HepG2 (cell line): ENCODE measurements at regions not wholly inside any gene's neighbourhood (a gene's known extent, or its start where the extent isn't known, plus 50 kb on each side); places are given as distances from the start of the nearest gene placed in this dataset.
A peak's percentile ranks its signal among the peaks of the same experiment; 100 is the strongest.

Experiments
- ATAC-seq: fragments of 200-7000 bp; cut with Tn5 transposase; 3 replicates; pipeline ENCODE4 v1.9.1; 2020; ENCODE audit warnings: mild to moderate bottlenecking, moderate library complexity
- BruUV-seq: library from RNA; stranded (reverse); fragments of 400-500 nt; replicated peaks from 2 replicates; lab custom pipeline; 2021; lab: Mats Ljungman, UMichigan
- CTCF ChIA-PET: fragments of 300-600 bp; formaldehyde crosslinking; extraction: SDS; loops from one replicate; lab custom pipeline; 2021; ENCODE audit warnings: low total read pairs, inconsistent platforms, low intra/inter-chr PET ratio; lab: Yijun Ruan, JAX
- POLR2A ChIA-PET: fragments of 350-600 bp; sonication (Branson Sonifier 250); formaldehyde crosslinking; loops from one replicate; lab custom pipeline; 2020; ENCODE audit warnings: antibody characterized with exemption, inconsistent platforms; lab: Yijun Ruan, JAX
- DNase-seq: peaks from one replicate; pipeline ENCODE4 v3.0.0-alpha.2; 2015; ENCODE audit warnings: low spot score
- FAIRE-seq: peaks from 3 replicates; lab custom pipeline; 2011; peaks lifted over from hg19 to GRCh38; lab: Jason Lieb, UNC
- H2AFZ ChIP-seq: one replicate; pipeline ENCODE4 v1.6.1; 2011; ENCODE audit warnings: low read length, inconsistent platforms
- H3K27ac ChIP-seq: fragments of 300-600 bp; 3 replicates; pipeline ENCODE4 v1.8.0; 2011; ENCODE audit warnings: mixed run types, mild to moderate bottlenecking, mixed read lengths, low read length, inconsistent platforms; ENCODE audit not compliant: insufficient read depth; ENCODE audit errors: extremely low read length
- H3K27me3 ChIP-seq, 2 experiments: fragments of 200-600 bp in 1 of 2; 2 replicates in 1 of 2; 3 replicates in 1 of 2; pipeline versions ENCODE4 v1.6.0 to v1.8.0; 2011; ENCODE audit warnings: low read length in 2 of 2, mild to moderate bottlenecking in 2 of 2, moderate library complexity in 2 of 2, inconsistent platforms in 1 of 2; ENCODE audit not compliant: insufficient read depth in 2 of 2, control insufficient read depth in 1 of 2
- H3K36me3 ChIP-seq, 2 experiments: fragments of 200-600 bp in 1 of 2; replicated peaks in 1 of 2; 2 replicates in 1 of 2; 3 replicates in 1 of 2; pipeline versions ENCODE4 v1.5.1 to v1.8.0; 2011; ENCODE audit warnings: low read length in 2 of 2, inconsistent platforms in 1 of 2; ENCODE audit not compliant: insufficient read depth in 2 of 2, control insufficient read depth in 1 of 2
- H3K4me1 ChIP-seq: 2 replicates; pipeline ENCODE4 v1.5.1; 2012; ENCODE audit warnings: low read length, inconsistent platforms; ENCODE audit not compliant: insufficient read depth
- H3K4me2 ChIP-seq: 2 replicates; pipeline ENCODE4 v1.6.0; 2011; ENCODE audit warnings: low read depth, low read length, inconsistent platforms
- H3K4me3 ChIP-seq, 3 experiments: fragments of 200-600 bp in 1 of 3; sonication (generic), shearing (Covaris generic) in 1 of 3; replicated peaks in 1 of 3; 2 replicates each; pipeline ENCODE4 v1.5.1; 2011 to 2016; ENCODE audit warnings: low read length in 3 of 3, inconsistent platforms in 2 of 3, low read depth in 2 of 3, mild to moderate bottlenecking in 2 of 3, control low read depth in 1 of 3, mixed read lengths in 1 of 3; ENCODE audit not compliant: insufficient read depth in 1 of 3
- H3K79me2 ChIP-seq: one replicate; pipeline ENCODE4 v1.6.1; 2011; ENCODE audit warnings: low read length, inconsistent platforms; ENCODE audit not compliant: insufficient read depth
- H3K9ac ChIP-seq: 2 replicates; pipeline ENCODE4 v1.6.0; 2011; ENCODE audit warnings: mild to moderate bottlenecking, low read depth, low read length, inconsistent platforms; ENCODE audit not compliant: insufficient read depth
- H3K9me3 ChIP-seq: 2 replicates; pipeline ENCODE4 v1.5.1; 2012; ENCODE audit warnings: mild to moderate bottlenecking, low read length
- H4K20me1 ChIP-seq: 2 replicates; pipeline ENCODE4 v1.6.0; 2011; ENCODE audit warnings: inconsistent platforms, mild to moderate bottlenecking, low read length, moderate library complexity; ENCODE audit not compliant: insufficient read depth
- HES4 ChIP-seq: sonication (generic); formaldehyde crosslinking; IDR thresholded peaks from 2 replicates; pipeline ENCODE4 v1.9.0; 2021; ENCODE audit warnings: mild to moderate bottlenecking, missing genetic modification reagents, borderline replicate concordance
- NCOA5 ChIP-seq: sonication (generic); formaldehyde crosslinking; IDR thresholded peaks from 2 replicates; pipeline ENCODE4 v1.4.0; 2020; ENCODE audit warnings: missing genetic modification reagents
- PHF8 ChIP-seq: sonication (generic); formaldehyde crosslinking; IDR thresholded peaks from 2 replicates; pipeline ENCODE4 v1.5.0; 2020; ENCODE audit warnings: missing genetic modification reagents
- REXO4 ChIP-seq: sonication (generic); formaldehyde crosslinking; IDR thresholded peaks from 2 replicates; pipeline ENCODE4 v1.8.0; 2022; ENCODE audit warnings: missing genetic modification reagents, mild to moderate bottlenecking, borderline replicate concordance
- SMARCE1 ChIP-seq: fragments of 450-650 bp; IDR thresholded peaks from 2 replicates; pipeline ENCODE4 v1.6.1; 2017; ENCODE audit warnings: borderline replicate concordance
- SNAI1 ChIP-seq: sonication (generic); formaldehyde crosslinking; IDR thresholded peaks from 2 replicates; pipeline ENCODE4 v1.5.0; 2020; ENCODE audit warnings: mild to moderate bottlenecking, missing genetic modification reagents, borderline replicate concordance
- SOX5 ChIP-seq: IDR thresholded peaks from 2 replicates; pipeline ENCODE4 v1.6.1; 2016; ENCODE audit warnings: borderline replicate concordance
- SPEN ChIP-seq: sonication (generic); formaldehyde crosslinking; IDR thresholded peaks from 2 replicates; pipeline ENCODE4 v1.5.1; 2020; ENCODE audit warnings: low read depth, mild to moderate bottlenecking, missing genetic modification reagents
- TCF7L2 ChIP-seq: IDR thresholded peaks from 2 replicates; pipeline ENCODE4 v1.6.1; 2011; ENCODE audit warnings: mild to moderate bottlenecking, low read depth, low read length, moderate library complexity
- TEAD3 ChIP-seq: optimal IDR thresholded peaks from 2 replicates; pipeline ENCODE3; 2016; ENCODE audit warnings: borderline replicate concordance
- ZNF253 ChIP-seq: sonication (generic); formaldehyde crosslinking; IDR thresholded peaks from 2 replicates; pipeline ENCODE4 v1.8.0; 2022; ENCODE audit warnings: mild to moderate bottlenecking, missing genetic modification reagents, borderline replicate concordance
- ZNF670 ChIP-seq: sonication (generic); formaldehyde crosslinking; IDR thresholded peaks from 2 replicates; pipeline ENCODE4 v1.8.0; 2022; ENCODE audit warnings: mild to moderate bottlenecking, missing genetic modification reagents, borderline replicate concordance
- ZNF850 ChIP-seq: sonication (generic); formaldehyde crosslinking; conservative IDR thresholded peaks from 2 replicates; pipeline ENCODE4 v1.9.0; 2021; ENCODE audit warnings: mild to moderate bottlenecking, missing genetic modification reagents
- whole genome bisulfite sequencing: methylation state at CpG from one replicate; pipeline ENCODE4 v1.1.6; 2017; ENCODE audit warnings: low lambda C conversion rate; 5-methylcytosine and 5-hydroxymethylcytosine counted together
- in situ Hi-C: cut with HindIII; loops from 2 replicates; pipeline ENCODE4 v1.10.0; 2017; ENCODE audit warnings: low pct_unique_long_range_greater_than_20kb; ENCODE audit not compliant: extremely low pct_ligation_motif_present
- intact Hi-C: fragments of 100-400 bp; cut with micrococcal nuclease; formaldehyde crosslinking; loops from one replicate; pipeline ENCODE4 v1.10.0; 2022; ENCODE audit not compliant: unreplicated experiment
- TF ChIP-seq, protein P1 (sequence below): sonication (generic); formaldehyde crosslinking; IDR thresholded peaks from 2 replicates; pipeline ENCODE4 v1.4.0; 2020; ENCODE audit warnings: mild to moderate bottlenecking, missing genetic modification reagents

DNA sequence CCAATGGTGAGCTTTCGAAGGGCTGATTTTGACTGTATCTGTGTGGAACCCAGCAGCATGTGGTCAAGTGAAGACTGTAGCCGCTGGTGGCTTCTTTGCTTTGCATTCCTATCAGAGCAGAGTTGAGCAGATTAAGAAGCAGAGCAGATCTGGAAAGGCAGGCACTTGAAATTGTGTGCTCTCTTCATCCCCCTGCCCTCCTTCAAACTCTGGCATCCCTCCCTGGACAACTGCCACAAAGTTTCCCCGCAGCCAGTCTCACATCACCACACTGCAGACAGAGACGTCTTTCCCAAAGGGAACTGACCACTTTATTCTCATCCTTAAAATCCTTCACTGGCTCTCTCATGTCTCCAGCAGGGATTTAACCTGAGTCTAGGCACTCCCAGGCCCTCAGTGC is 237.1 kb upstream of the DYNLRB2 start:
- no peak overlapping the region for H3K27ac ChIP-seq
- no TSS peak for BruUV-seq
- H3K4me2 ChIP-seq: no peak overlapping the region
- FAIRE-seq (no peak), DNase-seq (no peak)
- no peaks in the 10 kb centered on the region for H3K9me3 ChIP-seq
- in situ Hi-C loops: no loop called here
- no peak overlapping the region for H3K9ac ChIP-seq
- CTCF ChIA-PET: no interaction called here
- WGBS: 36% methylated on average over 4 of the region's 4 CpGs
- H3K4me1 ChIP-seq: peaks cover 10% of the 10 kb centered on the region; the same call in 1 of the 2 replicates
- no peak overlapping the region for H3K4me3 ChIP-seq
- TF ChIP-seq SNAI1 (CRISPR knock-in tag) (no peak), SPEN (CRISPR knock-in tag) (no peak), SMARCE1 (no peak), REXO4 (CRISPR knock-in tag) (no peak), TCF7L2 (no peak), PHF8 (no peak), ZNF253 (no peak), ZNF850 (CRISPR knock-in tag) (no peak)
- TF ChIP-seq, protein P1, sequence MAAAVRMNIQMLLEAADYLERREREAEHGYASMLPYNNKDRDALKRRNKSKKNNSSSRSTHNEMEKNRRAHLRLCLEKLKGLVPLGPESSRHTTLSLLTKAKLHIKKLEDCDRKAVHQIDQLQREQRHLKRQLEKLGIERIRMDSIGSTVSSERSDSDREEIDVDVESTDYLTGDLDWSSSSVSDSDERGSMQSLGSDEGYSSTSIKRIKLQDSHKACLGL (CRISPR knock-in tag): no peak
- TF ChIP-seq, all 625 proteins: peak for 0
- POLR2A ChIA-PET: no interaction called here
- ATAC-seq: no peak
- H2AFZ ChIP-seq: no peak overlapping the region
- H3K79me2 ChIP-seq: no peaks in the 10 kb centered on the region
- no peaks in the 10 kb centered on the region; a peak in 1 of 5 replicates for H3K27me3 ChIP-seq
- no peaks in the 10 kb centered on the region for H3K36me3 ChIP-seq
- intact Hi-C loops: no loop called here
- H4K20me1 ChIP-seq: no peaks in the 10 kb centered on the region

DNA sequence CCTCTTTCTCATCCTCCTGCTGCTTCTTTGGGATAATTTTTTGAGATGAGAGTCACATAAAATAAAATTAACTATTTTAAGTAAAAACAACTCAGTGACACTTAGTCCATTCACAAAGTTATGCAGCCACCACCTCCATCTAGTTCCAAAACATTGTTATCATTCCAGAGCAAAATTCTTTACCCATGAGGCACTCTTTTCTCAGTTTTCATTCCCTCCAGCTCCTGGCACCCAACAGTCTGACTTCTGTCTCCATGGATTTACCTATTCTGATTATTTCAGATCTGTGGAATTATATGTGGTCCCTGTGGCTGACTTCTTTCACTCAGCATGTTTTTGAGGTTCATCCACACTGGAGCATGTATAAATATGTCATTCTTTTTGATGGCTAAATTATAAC is 239.9 kb upstream of the DYNLRB2 start:
- no peaks in the 10 kb centered on the region for H4K20me1 ChIP-seq
- no TSS peak for BruUV-seq
- no peak overlapping the region for H3K9ac ChIP-seq
- H2AFZ ChIP-seq: no peak overlapping the region
- H3K79me2 ChIP-seq: no peaks in the 10 kb centered on the region
- no peaks in the 10 kb centered on the region; a peak in 1 of 5 replicates for H3K27me3 ChIP-seq
- POLR2A ChIA-PET: interaction anchor here (1.0 kb wide), 1 partner anchor 37 kb away, joined by 3 read pairs; no protein-coding TSS in a partner anchor
- H3K4me2 ChIP-seq: no peak overlapping the region
- H3K4me1 ChIP-seq: peaks cover 11% of the 10 kb centered on the region; the same call in 1 of the 2 replicates
- DNase-seq (peak; percentile 54), FAIRE-seq (no peak), ATAC-seq (0 out of 3 replicates have a peak, but pooled peaks have one; percentile 39)
- CTCF ChIA-PET: no interaction called here
- H3K36me3 ChIP-seq: no peaks in the 10 kb centered on the region
- H3K4me3 ChIP-seq: no peak overlapping the region
- no peak overlapping the region for H3K27ac ChIP-seq
- in situ Hi-C loops: no loop called here
- no peak for TF ChIP-seq HES4
- no peak for TF ChIP-seq ZNF670 (CRISPR knock-in tag)
- TF ChIP-seq NCOA5 (CRISPR knock-in tag): no peak
- peak; percentile 37 for TF ChIP-seq TEAD3 (CRISPR knock-in tag)
- no peak for TF ChIP-seq SOX5 (CRISPR knock-in tag)
- intact Hi-C loops: no loop called here
- H3K9me3 ChIP-seq: no peaks in the 10 kb centered on the region
